Islet of Langerhans (tissue), 1 donor: ENCODE measurements at regions not wholly inside any gene's neighbourhood (a gene's known extent, or its start where the extent isn't known, plus 50 kb on each side); places are given as distances from the start of the nearest gene placed in this dataset.

ENCODE experiments used
- FAIRE-seq: peaks from one replicate; lab custom pipeline; 2011; peaks lifted over from hg19 to GRCh38; lab: Jason Lieb, UNC

GRCh38 chr13:32861304-32861703 lies 154.9 kb upstream of the KL start:
- no peak for FAIRE-seq

- no peak for FAIRE-seq
Measured at GRCh38 chr13:32863596-32863995, 152.6 kb upstream of the KL start.

- no peak for FAIRE-seq
Measured at GRCh38 chr13:32866921-32867320, 149.3 kb upstream of the KL start.

GRCh38 chr13:32877491-32877890 lies 138.7 kb upstream of the KL start:
- FAIRE-seq: no peak

- FAIRE-seq: no peak
Measured at GRCh38 chr13:32878163-32878562, 138.1 kb upstream of the KL start.

GRCh38 chr13:32880636-32881035 lies 135.6 kb upstream of the KL start:
- no peak for FAIRE-seq

- FAIRE-seq: no peak
Measured at GRCh38 chr13:32881074-32881776, 135.0 kb upstream of the KL start.

GRCh38 chr13:32881777-32882145 lies 134.5 kb upstream of the KL start:
- FAIRE-seq: peak; percentile 68

GRCh38 chr13:32882691-32883090 lies 133.5 kb upstream of the KL start:
- FAIRE-seq: no peak

- FAIRE-seq: peak; percentile 94
Measured at GRCh38 chr13:32883474-32883873, 132.7 kb upstream of the KL start.

- FAIRE-seq: no peak
Measured at GRCh38 chr13:32887617-32888016, 128.6 kb upstream of the KL start.

- FAIRE-seq: no peak
Measured at GRCh38 chr13:32889986-32890565, 126.1 kb upstream of the KL start.

GRCh38 chr13:32893176-32893575 lies 123.0 kb upstream of the KL start:
- FAIRE-seq: no peak

- no peak for FAIRE-seq
Measured at GRCh38 chr13:32894589-32895001, 121.6 kb upstream of the KL start.

GRCh38 chr13:32895296-32895695 lies 120.9 kb upstream of the KL start:
- FAIRE-seq: no peak

- no peak for FAIRE-seq
Measured at GRCh38 chr13:32897296-32897695, 118.9 kb upstream of the KL start.

GRCh38 chr13:32902029-32902780 lies 114.0 kb upstream of the KL start:
- no peak for FAIRE-seq

- no peak for FAIRE-seq
Measured at GRCh38 chr13:32902874-32903273, 113.3 kb upstream of the KL start.

GRCh38 chr13:32903720-32904119 lies 112.5 kb upstream of the KL start:
- no peak for FAIRE-seq

GRCh38 chr13:32904266-32904665 lies 112.0 kb upstream of the KL start:
- FAIRE-seq: no peak

- no peak for FAIRE-seq
Measured at GRCh38 chr13:32905063-32905863, 111.0 kb upstream of the KL start.

GRCh38 chr13:32905864-32906180 lies 110.4 kb upstream of the KL start:
- FAIRE-seq: peak; percentile 89

GRCh38 chr13:32907211-32907610 lies 109.0 kb upstream of the KL start:
- no peak for FAIRE-seq
